Astrocyte (in vitro differentiated cells and primary cell): ENCODE measurements at regions not wholly inside any gene's neighbourhood (a gene's known extent, or its start where the extent isn't known, plus 50 kb on each side); places are given as distances from the start of the nearest gene placed in this dataset.

Experiments
- EZH2 ChIP-seq: IDR thresholded peaks from 2 replicates; pipeline ENCODE4 v1.6.1; 2012; ENCODE audit warnings: mild to moderate bottlenecking, low read length, inconsistent platforms; ENCODE audit not compliant: insufficient read depth
- TF ChIP-seq, protein P1 (sequence below): IDR thresholded peaks from 2 replicates; pipeline ENCODE4 v1.5.1; 2011; ENCODE audit warnings: low read depth, mild to moderate bottlenecking, inconsistent platforms, low read length, moderate library complexity; ENCODE audit not compliant: insufficient read depth

DNA sequence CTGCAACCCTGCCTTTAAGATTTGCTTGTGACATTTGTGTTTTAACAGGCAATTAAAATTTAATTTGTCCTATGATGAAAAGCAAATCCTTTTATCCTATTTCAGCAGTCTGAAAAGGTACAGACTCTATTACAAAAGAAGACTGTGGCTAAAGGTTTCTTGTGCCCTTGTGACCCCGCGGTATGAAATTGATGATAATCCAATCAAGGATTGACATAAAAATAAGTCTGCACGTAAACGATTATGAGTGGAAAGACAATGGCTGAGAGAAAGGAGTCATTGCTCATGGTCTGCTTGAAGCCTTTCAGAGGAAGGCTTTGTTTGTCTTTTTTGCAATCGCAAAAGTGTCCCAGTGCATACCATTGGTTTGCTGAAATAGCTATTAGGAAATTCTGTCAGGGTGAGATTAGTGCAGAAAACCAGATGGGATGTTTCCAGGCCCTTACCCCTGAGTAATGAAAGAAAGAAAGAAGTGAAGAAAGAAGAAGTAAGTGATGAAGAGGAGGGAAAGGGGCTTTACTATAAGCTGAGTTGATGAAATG is 867.8 kb upstream of the CDH8 start:
- TF ChIP-seq, protein P1, sequence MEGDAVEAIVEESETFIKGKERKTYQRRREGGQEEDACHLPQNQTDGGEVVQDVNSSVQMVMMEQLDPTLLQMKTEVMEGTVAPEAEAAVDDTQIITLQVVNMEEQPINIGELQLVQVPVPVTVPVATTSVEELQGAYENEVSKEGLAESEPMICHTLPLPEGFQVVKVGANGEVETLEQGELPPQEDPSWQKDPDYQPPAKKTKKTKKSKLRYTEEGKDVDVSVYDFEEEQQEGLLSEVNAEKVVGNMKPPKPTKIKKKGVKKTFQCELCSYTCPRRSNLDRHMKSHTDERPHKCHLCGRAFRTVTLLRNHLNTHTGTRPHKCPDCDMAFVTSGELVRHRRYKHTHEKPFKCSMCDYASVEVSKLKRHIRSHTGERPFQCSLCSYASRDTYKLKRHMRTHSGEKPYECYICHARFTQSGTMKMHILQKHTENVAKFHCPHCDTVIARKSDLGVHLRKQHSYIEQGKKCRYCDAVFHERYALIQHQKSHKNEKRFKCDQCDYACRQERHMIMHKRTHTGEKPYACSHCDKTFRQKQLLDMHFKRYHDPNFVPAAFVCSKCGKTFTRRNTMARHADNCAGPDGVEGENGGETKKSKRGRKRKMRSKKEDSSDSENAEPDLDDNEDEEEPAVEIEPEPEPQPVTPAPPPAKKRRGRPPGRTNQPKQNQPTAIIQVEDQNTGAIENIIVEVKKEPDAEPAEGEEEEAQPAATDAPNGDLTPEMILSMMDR, result no peak
- TF ChIP-seq EZH2, result no peak
